K562 (cell line): ENCODE measurements at regions not wholly inside any gene's neighbourhood (a gene's known extent, or its start where the extent isn't known, plus 50 kb on each side); places are given as distances from the start of the nearest gene placed in this dataset.

ENCODE experiments used
- ATAC-seq: fragments of 200-7000 bp; cut with Tn5 transposase; 3 replicates; pipeline ENCODE4 v1.9.1; 2020; ENCODE audit warnings: moderate library complexity
- BruUV-seq: library from RNA; stranded (reverse); fragments of 400-500 nt; replicated peaks from 2 replicates; lab custom pipeline; 2021; lab: Mats Ljungman, UMichigan
- CTCF ChIA-PET: fragments of 300-600 bp; formaldehyde crosslinking; extraction: SDS; loops from one replicate; lab custom pipeline; 2021; ENCODE audit warnings: low intra/inter-chr PET ratio; lab: Yijun Ruan, JAX
- POLR2A ChIA-PET: fragments of 300-600, 350-650 bp; sonication (Branson Sonifier 250); formaldehyde crosslinking; extraction: SDS; loops from one replicate; lab custom pipeline; 2021; ENCODE audit warnings: antibody characterized with exemption, inconsistent platforms; lab: Yijun Ruan, JAX
- DNase-seq, 4 experiments: peaks; one replicate each; pipeline versions ENCODE4 v3.0.0 to v3.0.0-alpha.2; 2011 to 2018; ENCODE audit warnings: low spot score in 3 of 4, mixed read lengths in 3 of 4; ENCODE audit errors: extremely low read depth in 1 of 4
- FAIRE-seq: peaks from 2 replicates; lab custom pipeline; 2011; peaks lifted over from hg19 to GRCh38; lab: Jason Lieb, UNC
- H2AFZ ChIP-seq: 2 replicates; pipeline ENCODE4 v1.6.0; 2011; ENCODE audit warnings: low read depth, low read length, control low read depth, inconsistent platforms
- H3K27ac ChIP-seq: fragments of 200-600 bp; 3 replicates; pipeline ENCODE4 v1.8.0; 2011; ENCODE audit warnings: low read depth, mild to moderate bottlenecking, control low read depth, inconsistent platforms, low read length, moderate library complexity, mixed read lengths; ENCODE audit errors: extremely low read depth
- H3K27me3 ChIP-seq, 2 experiments: fragments of 300-600 bp in 1 of 2; 2 replicates in 1 of 2; 3 replicates in 1 of 2; pipeline versions ENCODE4 v1.6.0 to v1.8.0; 2011; ENCODE audit warnings: inconsistent platforms in 2 of 2, low read length in 2 of 2, mild to moderate bottlenecking in 1 of 2, mixed read lengths in 1 of 2, moderate library complexity in 1 of 2; ENCODE audit not compliant: control insufficient read depth in 2 of 2, insufficient read depth in 2 of 2
- H3K36me3 ChIP-seq: fragments of 300-600 bp; 3 replicates; pipeline ENCODE4 v1.8.0; 2011; ENCODE audit warnings: mild to moderate bottlenecking, low read length, inconsistent platforms; ENCODE audit not compliant: control insufficient read depth, insufficient read depth
- H3K4me1 ChIP-seq, 2 experiments: fragments of 200-600 bp in 1 of 2; replicated peaks in 1 of 2; 2 replicates in 1 of 2; 3 replicates in 1 of 2; pipeline versions ENCODE4 v1.5.1 to v1.8.0; 2011; ENCODE audit warnings: inconsistent platforms in 2 of 2, low read length in 2 of 2, mild to moderate bottlenecking in 1 of 2, mixed read lengths in 1 of 2, moderate library complexity in 1 of 2; ENCODE audit not compliant: control insufficient read depth in 2 of 2, insufficient read depth in 2 of 2
- H3K4me2 ChIP-seq: 2 replicates; pipeline ENCODE4 v1.6.1; 2011; ENCODE audit warnings: low read length, control low read depth, inconsistent platforms, mixed read lengths; ENCODE audit not compliant: insufficient read depth
- H3K4me3 ChIP-seq: fragments of 200-600 bp; sonication (generic), shearing (Covaris generic); 2 replicates; pipeline ENCODE4 v1.5.1; 2016; ENCODE audit warnings: control low read depth, inconsistent platforms
- H3K79me2 ChIP-seq: fragments of 200-600 bp; 3 replicates; pipeline ENCODE4 v1.8.0; 2011; ENCODE audit warnings: low read length, inconsistent platforms; ENCODE audit not compliant: control insufficient read depth, insufficient read depth
- H3K9ac ChIP-seq, 2 experiments: 2 replicates each; pipeline versions ENCODE4 v1.6.0 to v1.6.1; 2011; ENCODE audit warnings: low read depth in 2 of 2, low read length in 2 of 2, control low read depth in 1 of 2, inconsistent platforms in 1 of 2, mild to moderate bottlenecking in 1 of 2, mixed read lengths in 1 of 2; ENCODE audit not compliant: insufficient read depth in 1 of 2
- H3K9me1 ChIP-seq: one replicate; pipeline ENCODE4 v1.6.0; 2011; ENCODE audit warnings: inconsistent platforms, mild to moderate bottlenecking, low read length, moderate library complexity; ENCODE audit not compliant: control insufficient read depth, insufficient read depth
- H3K9me3 ChIP-seq: replicated peaks from 2 replicates; pipeline ENCODE4 v1.5.1; 2011; ENCODE audit warnings: low read depth, low read length, inconsistent platforms; ENCODE audit not compliant: control insufficient read depth, insufficient read depth
- H4K20me1 ChIP-seq: replicated peaks from 2 replicates; pipeline ENCODE4 v1.6.1; 2011; ENCODE audit warnings: low read length, inconsistent platforms, mixed read lengths; ENCODE audit not compliant: control insufficient read depth, insufficient read depth
- HNRNPH1 ChIP-seq: fragments of 200-400 bp; formaldehyde crosslinking; optimal IDR thresholded peaks from 2 replicates; pipeline ENCODE3; 2017; ENCODE audit warnings: low read depth, mild to moderate bottlenecking, low read length, moderate library complexity
- MYBL2 ChIP-seq, 2 experiments: fragments of 450-650 bp in 1 of 2; sonication (generic) in 1 of 2; formaldehyde crosslinking in 1 of 2; IDR thresholded peaks; 2 replicates each; pipeline versions ENCODE4 v1.6.1 to v1.8.1; 2017 to 2022; ENCODE audit warnings: borderline replicate concordance in 1 of 2, inconsistent platforms in 1 of 2, low read depth in 1 of 2, mild to moderate bottlenecking in 1 of 2, missing genetic modification reagents in 1 of 2, moderate library complexity in 1 of 2
- PCBP1 ChIP-seq: fragments of 200-400 bp; formaldehyde crosslinking; IDR thresholded peaks from 2 replicates; pipeline ENCODE4 v1.6.1; 2018; ENCODE audit warnings: mild to moderate bottlenecking, low read depth, low read length; ENCODE audit not compliant: poor library complexity, severe bottlenecking
- PCBP2 ChIP-seq: fragments of 200-400 bp; formaldehyde crosslinking; IDR thresholded peaks from 2 replicates; pipeline ENCODE4 v1.6.1; 2018; ENCODE audit warnings: low read length, low read depth, mild to moderate bottlenecking, moderate library complexity; ENCODE audit not compliant: poor library complexity, severe bottlenecking
- PTTG1 ChIP-seq: fragments of 450-650 bp; IDR thresholded peaks from 2 replicates; pipeline ENCODE4 v1.6.1; 2016; ENCODE audit warnings: low read depth, mild to moderate bottlenecking, missing genetic modification characterization, missing compliant biosample characterization
- SETDB1 ChIP-seq: IDR thresholded peaks from one replicate; pipeline ENCODE4 v1.6.1; 2012; ENCODE audit warnings: low read length, control low read depth, inconsistent platforms
- TSHZ1 ChIP-seq: fragments of 250-450 bp; sonication (Bioruptor Pico); IDR thresholded peaks from 2 replicates; pipeline ENCODE4 v1.4.0; 2020; ENCODE audit warnings: mild to moderate bottlenecking, moderate library complexity
- ZNF239 ChIP-seq: fragments of 250-450 bp; sonication (Bioruptor Pico); IDR thresholded peaks from 2 replicates; pipeline ENCODE4 v1.4.0; 2020; ENCODE audit warnings: mild to moderate bottlenecking
- WGBS: fragments of 100-300 bp; shearing (Covaris generic); methylation state at CpG from one replicate; pipeline ENCODE4 v1.1.6; 2016; ENCODE audit warnings: low coverage, mixed read lengths; ENCODE audit not compliant: insufficient coverage; ENCODE audit errors: missing lambda C conversion rate; 5-methylcytosine and 5-hydroxymethylcytosine counted together
- in situ Hi-C: fragments of 300-500 bp; cut with MboI; formaldehyde crosslinking; loops from 4 replicates; pipeline ENCODE4 v1.15.0; 2018; ENCODE audit warnings: inconsistent platforms, mixed read lengths
- intact Hi-C: fragments of 100-400 bp; cut with micrococcal nuclease; formaldehyde crosslinking; loops from 2 replicates; pipeline ENCODE4 v1.14.2; 2022
- TF ChIP-seq, protein P1 (sequence below): fragments of 250-450 bp; sonication (Bioruptor Pico); IDR thresholded peaks from 2 replicates; pipeline ENCODE4 v1.5.0; 2020; ENCODE audit warnings: mild to moderate bottlenecking, borderline replicate concordance
- TF ChIP-seq, protein P2 (sequence below): fragments of 450-650 bp; IDR thresholded peaks from 2 replicates; pipeline ENCODE4 v1.6.1; 2017; ENCODE audit warnings: antibody characterized with exemption
- TF ChIP-seq, protein P3 (sequence below): sonication (generic); formaldehyde crosslinking; IDR thresholded peaks from 2 replicates; pipeline ENCODE4 v1.8.0; 2022; ENCODE audit warnings: missing genetic modification reagents, mild to moderate bottlenecking, moderate library complexity, borderline replicate concordance
- TF ChIP-seq, protein P4 (sequence below), 2 experiments: fragments of 450-650 bp in 1 of 2; sonication (generic) in 1 of 2; formaldehyde crosslinking; conservative IDR thresholded peaks; 2 replicates each; pipeline versions ENCODE4 v1.4.0 to v1.8.1; 2020 to 2022; ENCODE audit warnings: mild to moderate bottlenecking in 1 of 2, missing genetic modification reagents in 1 of 2

DNA sequence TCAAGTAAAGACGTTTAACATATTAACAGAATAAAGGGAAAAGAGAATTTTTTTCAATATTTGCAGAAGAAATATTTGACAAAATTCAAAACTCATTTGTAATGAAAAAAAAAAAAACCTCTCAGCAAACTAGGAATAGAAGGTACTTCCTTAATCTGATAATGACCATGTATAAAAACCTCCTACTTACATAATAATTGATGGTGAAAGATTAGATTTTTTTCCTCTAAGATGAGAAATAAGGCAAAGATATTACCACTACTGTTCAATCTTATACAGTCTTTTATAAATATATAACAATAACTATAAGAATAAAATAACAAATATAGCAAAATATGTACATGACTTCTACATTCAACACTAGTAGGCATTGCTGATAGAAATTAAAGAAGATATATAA lies 424.6 kb upstream of the KLF4 start:
- CTCF ChIA-PET: no interaction called here
- TF ChIP-seq PCBP1 (no peak), TSHZ1 (CRISPR knock-in tag) (no peak), MYBL2 (IDR thresholded peaks at IDR 0.05; ENCODE audit: low read depth) (no peak), MYBL2 (CRISPR knock-in tag; IDR thresholded peaks at IDR 0.05; ENCODE audit: borderline replicate concordance) (no peak), PTTG1 (tag) (no peak), ZNF239 (no peak), PCBP2 (no peak), SETDB1 (no peak), HNRNPH1 (no peak)
- TF ChIP-seq, protein P1, sequence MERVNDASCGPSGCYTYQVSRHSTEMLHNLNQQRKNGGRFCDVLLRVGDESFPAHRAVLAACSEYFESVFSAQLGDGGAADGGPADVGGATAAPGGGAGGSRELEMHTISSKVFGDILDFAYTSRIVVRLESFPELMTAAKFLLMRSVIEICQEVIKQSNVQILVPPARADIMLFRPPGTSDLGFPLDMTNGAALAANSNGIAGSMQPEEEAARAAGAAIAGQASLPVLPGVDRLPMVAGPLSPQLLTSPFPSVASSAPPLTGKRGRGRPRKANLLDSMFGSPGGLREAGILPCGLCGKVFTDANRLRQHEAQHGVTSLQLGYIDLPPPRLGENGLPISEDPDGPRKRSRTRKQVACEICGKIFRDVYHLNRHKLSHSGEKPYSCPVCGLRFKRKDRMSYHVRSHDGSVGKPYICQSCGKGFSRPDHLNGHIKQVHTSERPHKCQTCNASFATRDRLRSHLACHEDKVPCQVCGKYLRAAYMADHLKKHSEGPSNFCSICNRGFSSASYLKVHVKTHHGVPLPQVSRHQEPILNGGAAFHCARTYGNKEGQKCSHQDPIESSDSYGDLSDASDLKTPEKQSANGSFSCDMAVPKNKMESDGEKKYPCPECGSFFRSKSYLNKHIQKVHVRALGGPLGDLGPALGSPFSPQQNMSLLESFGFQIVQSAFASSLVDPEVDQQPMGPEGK (CRISPR knock-in tag): no peak
- TF ChIP-seq, protein P2, sequence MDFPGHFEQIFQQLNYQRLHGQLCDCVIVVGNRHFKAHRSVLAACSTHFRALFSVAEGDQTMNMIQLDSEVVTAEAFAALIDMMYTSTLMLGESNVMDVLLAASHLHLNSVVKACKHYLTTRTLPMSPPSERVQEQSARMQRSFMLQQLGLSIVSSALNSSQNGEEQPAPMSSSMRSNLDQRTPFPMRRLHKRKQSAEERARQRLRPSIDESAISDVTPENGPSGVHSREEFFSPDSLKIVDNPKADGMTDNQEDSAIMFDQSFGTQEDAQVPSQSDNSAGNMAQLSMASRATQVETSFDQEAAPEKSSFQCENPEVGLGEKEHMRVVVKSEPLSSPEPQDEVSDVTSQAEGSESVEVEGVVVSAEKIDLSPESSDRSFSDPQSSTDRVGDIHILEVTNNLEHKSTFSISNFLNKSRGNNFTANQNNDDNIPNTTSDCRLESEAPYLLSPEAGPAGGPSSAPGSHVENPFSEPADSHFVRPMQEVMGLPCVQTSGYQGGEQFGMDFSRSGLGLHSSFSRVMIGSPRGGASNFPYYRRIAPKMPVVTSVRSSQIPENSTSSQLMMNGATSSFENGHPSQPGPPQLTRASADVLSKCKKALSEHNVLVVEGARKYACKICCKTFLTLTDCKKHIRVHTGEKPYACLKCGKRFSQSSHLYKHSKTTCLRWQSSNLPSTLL: no peak
- TF ChIP-seq, protein P3, sequence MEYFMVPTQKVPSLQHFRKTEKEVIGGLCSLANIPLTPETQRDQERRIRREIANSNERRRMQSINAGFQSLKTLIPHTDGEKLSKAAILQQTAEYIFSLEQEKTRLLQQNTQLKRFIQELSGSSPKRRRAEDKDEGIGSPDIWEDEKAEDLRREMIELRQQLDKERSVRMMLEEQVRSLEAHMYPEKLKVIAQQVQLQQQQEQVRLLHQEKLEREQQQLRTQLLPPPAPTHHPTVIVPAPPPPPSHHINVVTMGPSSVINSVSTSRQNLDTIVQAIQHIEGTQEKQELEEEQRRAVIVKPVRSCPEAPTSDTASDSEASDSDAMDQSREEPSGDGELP (CRISPR knock-in tag): no peak
- TF ChIP-seq, protein P4, sequence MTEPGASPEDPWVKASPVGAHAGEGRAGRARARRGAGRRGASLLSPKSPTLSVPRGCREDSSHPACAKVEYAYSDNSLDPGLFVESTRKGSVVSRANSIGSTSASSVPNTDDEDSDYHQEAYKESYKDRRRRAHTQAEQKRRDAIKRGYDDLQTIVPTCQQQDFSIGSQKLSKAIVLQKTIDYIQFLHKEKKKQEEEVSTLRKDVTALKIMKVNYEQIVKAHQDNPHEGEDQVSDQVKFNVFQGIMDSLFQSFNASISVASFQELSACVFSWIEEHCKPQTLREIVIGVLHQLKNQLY (CRISPR knock-in tag; conservative IDR thresholded peaks at IDR 0.05): no peak

More for the DNA sequence above, 424.6 kb upstream of the KLF4 start:
- POLR2A ChIA-PET: no interaction called here
- Histone ChIP-seq H4K20me1 (no peaks in the 10 kb centered on the region; the same call in 1 of the 2 replicates), H3K9me1 (no peaks in the 10 kb centered on the region), H3K9ac (no peak overlapping the region), H3K79me2 (no peaks in the 10 kb centered on the region), H3K27ac (no peak overlapping the region), H3K4me2 (no peak overlapping the region), H3K4me1 (no peaks in the 10 kb centered on the region), H3K9me3 (no peaks in the 10 kb centered on the region), H3K27me3 (0 out of 5 replicates have a peak, but pooled peaks cover under 1 to 2% of the 10 kb centered on the region in 2 experiments), H3K36me3 (no peaks in the 10 kb centered on the region), H3K4me3 (no peak overlapping the region), H2AFZ (no peak overlapping the region)
- intact Hi-C loops: loop anchor here (10.0 kb wide), 1 partner anchor 361 kb away; no protein-coding TSS in a partner anchor
- DNase-seq: no peak
- ATAC-seq: no peak
- in situ Hi-C loops: no loop called here
- 0% methylated on average over 1 of the region's 1 CpG for WGBS
- BruUV-seq: no TSS peak
- FAIRE-seq: no peak
